ENCODE measurements at regions not wholly inside any gene's neighbourhood (a gene's known extent, or its start where the extent isn't known, plus 50 kb on each side); places are given as distances from the start of the nearest gene placed in this dataset.

DNA sequence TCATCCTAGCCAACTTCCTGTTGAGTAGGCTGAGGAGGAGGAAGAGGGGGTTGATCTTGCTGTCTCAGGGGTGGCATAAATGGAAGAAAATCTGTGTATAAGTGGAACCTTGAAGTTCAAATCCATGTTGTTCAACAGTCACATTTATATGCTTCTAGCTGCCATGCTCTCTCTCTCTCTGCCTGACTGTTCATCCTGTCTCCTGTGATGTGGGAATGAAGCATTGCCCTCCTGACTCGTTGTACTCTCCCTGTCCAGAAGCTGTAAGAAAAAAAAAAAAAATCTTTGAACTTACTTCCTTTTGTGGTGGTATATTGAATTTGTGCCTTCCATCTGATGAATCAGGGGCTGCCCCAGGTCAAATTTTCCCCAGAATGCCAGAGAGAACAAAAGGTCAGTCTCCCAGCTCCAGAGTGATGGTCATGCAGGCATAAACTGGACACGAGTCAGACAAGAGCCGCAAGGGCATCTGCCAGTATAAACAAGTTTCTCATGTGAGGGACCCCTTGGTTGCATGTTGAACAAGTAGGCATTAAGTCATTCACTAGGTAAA is 257.0 kb downstream of the IDS start:
- ATAC-seq (replicated peaks) = no peak
- peaks cover 7% of the 10 kb centered on the region for H3K27me3 Mint-ChIP-seq
- H3K4me3 Mint-ChIP-seq = no peak overlapping the region
- no peak overlapping the region for H3K27ac Mint-ChIP-seq
- H3K9me3 Mint-ChIP-seq = no peaks in the 10 kb centered on the region
- H3K36me3 Mint-ChIP-seq (ENCODE audit: low read depth) = no peaks in the 10 kb centered on the region
- H3K4me1 Mint-ChIP-seq = no peaks in the 10 kb centered on the region

DNA sequence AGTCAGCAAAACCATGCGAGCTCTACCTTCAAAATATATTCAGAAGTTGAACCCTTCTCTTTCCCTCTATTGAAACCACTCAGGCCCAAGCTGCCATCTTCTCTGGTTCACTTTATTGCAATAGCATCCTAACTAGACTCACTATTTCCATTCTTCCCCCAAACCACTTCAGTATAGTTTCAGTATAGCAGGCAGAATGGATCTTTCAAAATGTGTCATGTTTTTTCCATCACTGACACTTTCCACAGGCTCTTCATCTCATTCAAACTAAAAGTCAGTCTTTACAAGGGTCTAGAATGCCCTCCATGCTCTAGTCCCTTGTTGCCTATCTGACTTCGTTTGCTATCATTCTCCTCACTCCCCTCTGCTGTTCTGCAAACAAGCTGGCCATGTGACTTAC is 274.4 kb downstream of the IDS start:
- Mint-ChIP-seq H3K27ac (no peak overlapping the region), H3K36me3 (ENCODE audit: low read depth) (no peaks in the 10 kb centered on the region)

GRCh38 chrX:149223854-149224253 is 281.3 kb downstream of the IDS start:
- no peak for ATAC-seq (replicated peaks)
- H3K4me3 Mint-ChIP-seq = no peak overlapping the region
- H3K27ac Mint-ChIP-seq = no peak overlapping the region
- no peaks in the 10 kb centered on the region for H3K27me3 Mint-ChIP-seq
- H3K4me1 Mint-ChIP-seq = no peaks in the 10 kb centered on the region
- no peaks in the 10 kb centered on the region for H3K36me3 Mint-ChIP-seq (ENCODE audit: low read depth)
- peaks cover 4% of the 10 kb centered on the region for H3K9me3 Mint-ChIP-seq

More for the DNA sequence above, 274.4 kb downstream of the IDS start:
- peaks cover 7% of the 10 kb centered on the region for H3K9me3 Mint-ChIP-seq
- ATAC-seq (replicated peaks) = peak; percentile 31
- H3K27me3 Mint-ChIP-seq = peaks cover 3% of the 10 kb centered on the region
- H3K4me3 Mint-ChIP-seq = no peak overlapping the region
- no peaks in the 10 kb centered on the region for H3K4me1 Mint-ChIP-seq

DNA sequence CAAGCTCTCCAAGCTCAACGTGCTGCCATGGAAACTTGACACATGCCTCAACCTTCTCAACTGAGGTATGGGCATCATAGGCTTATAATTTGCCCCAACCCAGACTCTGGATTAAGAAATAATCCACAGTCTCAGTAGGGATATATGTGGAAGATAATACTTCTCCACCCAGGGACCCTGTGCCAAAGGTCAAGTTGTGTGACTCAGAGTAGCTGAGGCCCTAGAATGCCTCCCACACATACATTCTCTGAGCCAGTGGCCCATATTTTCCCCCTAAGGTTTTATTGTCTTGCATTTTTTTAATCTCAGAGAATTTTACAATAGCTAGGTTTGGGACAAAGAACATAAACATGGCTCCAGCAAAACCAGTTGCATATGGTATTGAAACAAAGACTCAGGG is 283.1 kb downstream of the IDS start:
- no peak overlapping the region for H3K4me3 Mint-ChIP-seq
- H3K9me3 Mint-ChIP-seq = no peaks in the 10 kb centered on the region
- no peak for ATAC-seq (replicated peaks)
- H3K36me3 Mint-ChIP-seq (ENCODE audit: low read depth) = no peaks in the 10 kb centered on the region
- H3K4me1 Mint-ChIP-seq = no peaks in the 10 kb centered on the region
- no peaks in the 10 kb centered on the region for H3K27me3 Mint-ChIP-seq
- no peak overlapping the region for H3K27ac Mint-ChIP-seq

DNA sequence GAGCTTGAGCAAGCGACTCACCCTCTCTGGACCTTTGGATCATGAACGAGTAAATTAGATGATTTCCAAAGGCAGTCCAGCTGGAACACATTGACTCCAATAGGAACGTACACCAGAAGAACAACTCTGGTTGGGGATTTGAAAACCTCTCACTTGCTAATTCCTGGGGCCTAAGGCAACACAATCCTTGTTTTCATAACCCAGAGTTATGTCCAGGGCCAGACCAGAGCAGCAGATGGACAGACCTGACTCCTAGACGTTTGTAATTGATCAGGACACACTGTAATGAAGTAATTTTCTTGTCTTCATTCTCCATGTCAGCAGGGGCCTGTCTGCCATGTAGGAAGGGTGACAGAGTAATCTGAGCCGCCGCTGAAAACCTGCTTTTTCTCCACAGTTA is 283.9 kb downstream of the IDS start:
- no peak for ATAC-seq (replicated peaks)
- H3K27ac Mint-ChIP-seq = no peak overlapping the region
- no peaks in the 10 kb centered on the region for H3K4me1 Mint-ChIP-seq
- H3K36me3 Mint-ChIP-seq (ENCODE audit: low read depth) = no peaks in the 10 kb centered on the region
- H3K9me3 Mint-ChIP-seq = no peaks in the 10 kb centered on the region
- H3K27me3 Mint-ChIP-seq = no peaks in the 10 kb centered on the region
- H3K4me3 Mint-ChIP-seq = no peak overlapping the region

- ATAC-seq (replicated peaks) = no peak
- no peak overlapping the region for H3K4me3 Mint-ChIP-seq
- H3K27ac Mint-ChIP-seq = no peak overlapping the region
- H3K27me3 Mint-ChIP-seq = no peaks in the 10 kb centered on the region
- no peaks in the 10 kb centered on the region for H3K9me3 Mint-ChIP-seq
- H3K36me3 Mint-ChIP-seq (ENCODE audit: low read depth) = no peaks in the 10 kb centered on the region
- no peaks in the 10 kb centered on the region for H3K4me1 Mint-ChIP-seq
Measured at GRCh38 chrX:149213264-149213663, 291.8 kb downstream of the IDS start.

- no peak overlapping the region for H3K27ac Mint-ChIP-seq
- ATAC-seq (replicated peaks) = no peak
- H3K9me3 Mint-ChIP-seq = no peaks in the 10 kb centered on the region
Measured at GRCh38 chrX:149208307-149208706, 296.8 kb downstream of the IDS start.

GRCh38 chrX:149207518-149207917 is 297.6 kb downstream of the IDS start:
- Mint-ChIP-seq H3K36me3 (ENCODE audit: low read depth) (no peaks in the 10 kb centered on the region), H3K4me1 (no peaks in the 10 kb centered on the region), H3K27me3 (peaks cover 7% of the 10 kb centered on the region), H3K4me3 (no peak overlapping the region), H3K27ac (no peak overlapping the region), H3K9me3 (no peaks in the 10 kb centered on the region)
- ATAC-seq (replicated peaks) = no peak

More at GRCh38 chrX:149208307-149208706, 296.8 kb downstream of the IDS start:
- Mint-ChIP-seq H3K4me1 (no peaks in the 10 kb centered on the region), H3K27me3 (peaks cover 7% of the 10 kb centered on the region), H3K36me3 (ENCODE audit: low read depth) (no peaks in the 10 kb centered on the region), H3K4me3 (no peak overlapping the region)

GRCh38 chrX:149205937-149206336 is 299.2 kb downstream of the IDS start:
- Mint-ChIP-seq H3K27me3 (peaks cover 7% of the 10 kb centered on the region), H3K9me3 (no peaks in the 10 kb centered on the region), H3K27ac (no peak overlapping the region), H3K4me1 (no peaks in the 10 kb centered on the region), H3K36me3 (ENCODE audit: low read depth) (no peaks in the 10 kb centered on the region), H3K4me3 (no peak overlapping the region)
- no peak for ATAC-seq (replicated peaks)

GRCh38 chrX:149205081-149205480 is 300.0 kb downstream of the IDS start:
- H3K9me3 Mint-ChIP-seq = no peaks in the 10 kb centered on the region
- H3K27ac Mint-ChIP-seq = no peak overlapping the region
- H3K4me3 Mint-ChIP-seq = no peak overlapping the region
- peaks cover 7% of the 10 kb centered on the region for H3K27me3 Mint-ChIP-seq
- H3K4me1 Mint-ChIP-seq = no peaks in the 10 kb centered on the region
- ATAC-seq (replicated peaks) = no peak
- no peaks in the 10 kb centered on the region for H3K36me3 Mint-ChIP-seq (ENCODE audit: low read depth)

DNA sequence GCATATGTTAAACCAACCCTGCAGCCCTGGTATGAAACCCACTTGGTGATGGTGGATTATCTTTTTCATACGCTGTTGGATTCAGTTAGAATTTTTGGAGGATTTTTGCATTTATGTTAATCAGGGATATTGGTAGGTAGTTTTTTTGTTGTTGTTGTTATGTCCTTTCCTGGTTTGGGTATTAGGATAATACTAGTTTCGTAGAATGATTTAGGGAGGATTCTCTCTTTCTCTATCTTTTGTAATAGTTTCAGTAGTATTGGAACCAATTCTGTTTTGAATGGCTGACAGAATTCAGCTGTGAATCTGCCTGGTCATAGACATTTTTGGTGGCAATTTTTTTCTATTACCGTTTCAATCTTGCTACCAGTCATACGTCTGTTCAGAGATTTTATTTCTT is 305.4 kb downstream of the IDS start:
- ATAC-seq (replicated peaks) = no peak
- H3K27me3 Mint-ChIP-seq = peaks cover 3% of the 10 kb centered on the region
- no peak overlapping the region for H3K27ac Mint-ChIP-seq
- H3K4me3 Mint-ChIP-seq = no peak overlapping the region
- no peaks in the 10 kb centered on the region for H3K4me1 Mint-ChIP-seq
- no peaks in the 10 kb centered on the region for H3K36me3 Mint-ChIP-seq (ENCODE audit: low read depth)
- H3K9me3 Mint-ChIP-seq = peaks cover 5% of the 10 kb centered on the region

DNA sequence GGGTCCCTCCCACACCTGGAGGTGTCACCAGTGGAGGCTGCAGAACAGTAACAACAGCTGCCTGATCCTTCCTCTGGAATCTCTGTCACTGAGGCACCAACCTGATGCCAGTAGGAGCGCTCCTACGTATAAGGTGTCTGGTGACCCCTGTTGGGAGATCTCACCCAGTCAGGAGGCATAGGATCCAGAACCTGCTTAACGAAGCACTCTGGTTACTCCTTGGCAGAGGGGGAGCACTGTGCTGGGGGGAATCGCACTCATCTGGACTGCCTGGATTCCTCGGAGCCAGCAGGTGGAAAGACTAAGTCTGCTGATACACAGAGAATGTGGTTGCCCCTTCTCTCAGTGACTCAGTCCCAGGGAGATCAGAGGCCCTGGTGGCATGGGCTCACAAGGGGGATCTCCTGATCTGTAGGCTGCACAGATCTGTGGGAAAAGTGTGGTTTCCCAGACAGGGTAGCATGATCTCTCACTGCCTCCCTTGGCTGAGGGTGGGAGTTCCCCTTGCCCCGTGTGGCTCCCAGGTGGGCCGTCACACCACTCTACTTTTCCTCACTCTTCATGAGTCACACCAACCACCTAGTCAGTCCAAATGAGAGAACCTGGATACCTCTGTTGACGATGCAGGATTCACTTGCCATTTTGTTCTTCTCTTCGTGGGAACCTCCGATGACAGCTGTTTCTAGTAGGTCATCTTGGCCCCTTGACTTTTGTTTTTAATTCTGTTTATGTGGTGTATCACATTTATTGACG is 305.9 kb downstream of the IDS start:
- H3K4me1 Mint-ChIP-seq = no peaks in the 10 kb centered on the region
- H3K4me3 Mint-ChIP-seq = no peak overlapping the region
- H3K27me3 Mint-ChIP-seq = peaks cover 1% of the 10 kb centered on the region
- H3K27ac Mint-ChIP-seq = no peak overlapping the region
- H3K9me3 Mint-ChIP-seq = peaks cover 5% of the 10 kb centered on the region
- no peaks in the 10 kb centered on the region for H3K36me3 Mint-ChIP-seq (ENCODE audit: low read depth)
- peak; percentile 77 for ATAC-seq (replicated peaks)

- no peak for ATAC-seq (replicated peaks)
- H3K36me3 Mint-ChIP-seq (ENCODE audit: low read depth) = no peaks in the 10 kb centered on the region
- H3K9me3 Mint-ChIP-seq = no peaks in the 10 kb centered on the region
- no peaks in the 10 kb centered on the region for H3K4me1 Mint-ChIP-seq
- H3K4me3 Mint-ChIP-seq = no peak overlapping the region
- no peaks in the 10 kb centered on the region for H3K27me3 Mint-ChIP-seq
- no peak overlapping the region for H3K27ac Mint-ChIP-seq
Measured at GRCh38 chrX:149185087-149185486, 320.0 kb downstream of the IDS start.

DNA sequence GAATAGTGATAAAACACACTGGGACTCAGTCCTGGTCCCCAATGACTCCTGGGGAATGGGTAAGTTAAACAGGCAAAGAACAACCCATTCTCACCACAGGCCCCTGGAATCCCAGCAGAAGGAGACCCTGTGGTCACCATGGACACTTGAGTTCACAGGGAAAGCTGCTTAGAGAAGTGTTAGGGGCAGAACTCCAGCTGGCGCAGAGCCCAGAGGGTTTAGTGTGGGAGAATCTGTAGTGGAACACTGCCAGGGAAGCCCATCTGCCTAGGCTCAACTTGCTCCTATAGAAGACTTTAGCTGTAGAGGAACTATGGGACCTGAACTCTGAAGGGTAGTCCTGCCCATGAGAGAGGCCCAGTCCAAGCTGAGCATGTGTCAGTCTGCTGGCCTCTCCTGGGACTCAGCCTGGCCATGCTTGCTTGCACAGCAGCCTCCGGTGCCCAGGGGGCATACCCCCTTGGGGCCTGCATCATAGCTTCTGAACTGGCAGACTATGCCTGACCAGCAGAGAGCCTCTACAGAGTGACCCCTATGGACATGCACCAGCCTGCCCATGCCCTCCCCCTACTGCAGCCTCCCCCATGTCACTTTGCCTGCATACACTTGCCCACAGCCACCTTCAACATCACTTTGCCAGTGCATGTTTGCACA is 343.5 kb downstream of the IDS start:
- H3K27ac Mint-ChIP-seq = no peak overlapping the region
- no peak overlapping the region for H3K4me3 Mint-ChIP-seq
- peaks cover 10% of the 10 kb centered on the region for H3K27me3 Mint-ChIP-seq
- H3K9me3 Mint-ChIP-seq = no peaks in the 10 kb centered on the region
- H3K36me3 Mint-ChIP-seq (ENCODE audit: low read depth) = no peaks in the 10 kb centered on the region
- H3K4me1 Mint-ChIP-seq = no peaks in the 10 kb centered on the region
- ATAC-seq (replicated peaks) = no peak

- H3K4me1 Mint-ChIP-seq = no peaks in the 10 kb centered on the region
- no peaks in the 10 kb centered on the region for H3K36me3 Mint-ChIP-seq (ENCODE audit: low read depth)
- H3K9me3 Mint-ChIP-seq = no peaks in the 10 kb centered on the region
- H3K4me3 Mint-ChIP-seq = no peak overlapping the region
- peaks cover 10% of the 10 kb centered on the region for H3K27me3 Mint-ChIP-seq
- no peak for ATAC-seq (replicated peaks)
- no peak overlapping the region for H3K27ac Mint-ChIP-seq
Measured at GRCh38 chrX:149157976-149158375, 347.1 kb downstream of the IDS start.
